Central memory CD8-positive, alpha-beta T cell (primary cell): ENCODE measurements at regions not wholly inside any gene's neighbourhood (a gene's known extent, or its start where the extent isn't known, plus 50 kb on each side); places are given as distances from the start of the nearest gene placed in this dataset.
"Not testable (repeated sequence)": the region's sequence is repeated elsewhere in the genome, so short reads cannot be mapped to it uniquely, and the experiment has no call there.

Source experiments
- ATAC-seq: fragments of 150-1000 bp; cut with Tn5 transposase; replicated peaks from 2 replicates; pipeline ENCODE4 v1.10.0; 2022; ENCODE audit warnings: mild to moderate bottlenecking, moderate FRiP score, moderate number of reproducible peaks; ENCODE audit not compliant: poor library complexity, severe bottlenecking; ENCODE audit errors: extremely low read depth
- DNase-seq, 2 donors: peaks; one replicate each; pipeline ENCODE4 v3.0.0; 2021; ENCODE audit warnings: low spot score in 2 of 2
- H3K27ac Mint-ChIP-seq: one replicate; pipeline ENCODE4 v1.8.0; 2022; ENCODE audit warnings: low read depth, mild to moderate bottlenecking, moderate library complexity, mixed read lengths
- H3K27me3 Mint-ChIP-seq: one replicate; pipeline ENCODE4 v1.8.0; 2022; ENCODE audit warnings: mixed read lengths
- H3K36me3 Mint-ChIP-seq: one replicate; pipeline ENCODE4 v1.8.0; 2022; ENCODE audit warnings: mild to moderate bottlenecking, moderate library complexity, mixed read lengths; ENCODE audit not compliant: insufficient read depth
- H3K4me1 Mint-ChIP-seq: one replicate; pipeline ENCODE4 v1.8.0; 2022; ENCODE audit warnings: mixed read lengths
- H3K4me3 Mint-ChIP-seq: one replicate; pipeline ENCODE4 v1.8.0; 2022; ENCODE audit warnings: mild to moderate bottlenecking, moderate library complexity, mixed read lengths
- H3K9me3 Mint-ChIP-seq: one replicate; pipeline ENCODE4 v1.8.0; 2022; ENCODE audit warnings: mixed read lengths

DNA sequence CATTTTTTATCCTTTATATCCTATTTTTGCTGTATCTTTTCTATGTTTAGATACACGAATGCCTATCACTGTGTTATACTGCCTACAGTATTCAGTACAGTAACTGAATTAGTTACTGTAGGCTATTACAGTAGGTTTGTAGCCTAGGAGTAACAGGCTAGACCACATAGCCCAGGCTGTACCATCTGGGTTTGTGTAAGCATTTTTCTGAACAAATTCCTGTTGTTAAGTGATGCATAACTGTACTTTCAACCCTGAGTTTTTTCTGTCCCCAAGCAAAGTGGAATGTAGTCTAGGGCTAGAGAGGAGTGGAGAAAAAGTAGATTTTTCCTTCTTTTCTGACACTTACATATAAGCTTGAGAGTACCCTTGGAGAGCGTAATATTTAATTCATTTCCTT is 282.1 kb downstream of the HS3ST3B1 start:
- H3K36me3 Mint-ChIP-seq, result no peaks in the 10 kb centered on the region
- no peaks in the 10 kb centered on the region for H3K4me1 Mint-ChIP-seq
- H3K27me3 Mint-ChIP-seq, result peaks cover 45% of the 10 kb centered on the region
- H3K9me3 Mint-ChIP-seq, result no peaks in the 10 kb centered on the region
- no peak overlapping the region for H3K27ac Mint-ChIP-seq
- ATAC-seq (no peak), DNase-seq (no peak)
- no peak overlapping the region for H3K4me3 Mint-ChIP-seq

DNA sequence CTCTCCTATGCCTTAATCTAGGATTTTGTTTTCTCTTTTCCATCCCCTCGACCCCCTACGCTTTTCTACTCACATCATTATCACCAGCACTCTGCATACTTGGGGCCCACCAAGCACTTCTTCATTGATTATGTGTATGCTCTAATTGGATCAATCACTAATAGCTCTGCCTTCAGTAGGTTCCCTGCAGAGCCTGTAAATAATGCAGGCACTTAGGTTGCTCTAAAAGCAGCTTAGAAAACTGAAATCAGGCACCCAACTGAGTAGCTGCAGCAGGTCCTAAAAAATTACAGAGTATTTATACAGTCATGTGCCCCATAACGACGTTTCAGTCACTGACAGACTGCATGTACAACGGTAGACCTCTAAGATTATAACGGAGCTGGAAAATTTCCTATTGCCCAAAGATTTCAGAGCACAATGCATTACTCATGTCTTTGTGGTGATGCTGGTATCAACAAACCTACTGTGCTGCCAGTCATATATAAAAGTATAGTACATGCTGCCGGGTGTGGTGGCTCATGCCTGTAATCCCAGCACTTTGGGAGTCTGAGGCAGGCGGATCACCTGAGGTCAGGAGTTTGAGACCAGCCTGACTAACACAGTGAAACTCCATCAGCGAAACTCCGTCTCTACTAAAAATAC is 280.4 kb downstream of the HS3ST3B1 start:
- Mint-ChIP-seq H3K36me3 (no peaks in the 10 kb centered on the region), H3K9me3 (no peaks in the 10 kb centered on the region), H3K27me3 (peaks cover 53% of the 10 kb centered on the region), H3K4me1 (no peaks in the 10 kb centered on the region), H3K27ac (no peak overlapping the region), H3K4me3 (no peak overlapping the region)
- ATAC-seq, result no peak
- DNase-seq, result no peak

DNA sequence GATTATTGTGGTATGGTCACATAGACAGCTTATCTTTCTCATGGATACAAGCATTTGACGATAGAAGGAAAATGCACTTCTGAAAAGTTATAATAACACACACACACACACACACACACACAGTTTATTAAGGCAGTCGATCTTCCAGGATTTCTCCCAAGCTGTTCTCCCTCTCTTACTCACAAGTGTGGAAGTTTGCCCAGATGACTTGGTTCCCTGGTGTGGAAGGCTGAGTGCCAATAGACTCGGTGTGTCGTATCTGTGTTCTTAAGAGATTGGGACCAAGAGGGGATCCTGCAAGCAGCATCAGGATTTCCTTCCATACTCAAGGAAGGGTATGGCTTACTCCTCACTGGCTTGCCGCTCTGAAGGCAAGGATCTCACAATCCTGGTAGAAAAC is 279.6 kb downstream of the HS3ST3B1 start:
- peaks cover 54% of the 10 kb centered on the region for H3K27me3 Mint-ChIP-seq
- H3K36me3 Mint-ChIP-seq, result no peaks in the 10 kb centered on the region
- H3K4me1 Mint-ChIP-seq, result no peaks in the 10 kb centered on the region
- no peaks in the 10 kb centered on the region for H3K9me3 Mint-ChIP-seq
- no peak overlapping the region for H3K4me3 Mint-ChIP-seq
- no peak for DNase-seq
- no peak for ATAC-seq
- H3K27ac Mint-ChIP-seq, result no peak overlapping the region

DNA sequence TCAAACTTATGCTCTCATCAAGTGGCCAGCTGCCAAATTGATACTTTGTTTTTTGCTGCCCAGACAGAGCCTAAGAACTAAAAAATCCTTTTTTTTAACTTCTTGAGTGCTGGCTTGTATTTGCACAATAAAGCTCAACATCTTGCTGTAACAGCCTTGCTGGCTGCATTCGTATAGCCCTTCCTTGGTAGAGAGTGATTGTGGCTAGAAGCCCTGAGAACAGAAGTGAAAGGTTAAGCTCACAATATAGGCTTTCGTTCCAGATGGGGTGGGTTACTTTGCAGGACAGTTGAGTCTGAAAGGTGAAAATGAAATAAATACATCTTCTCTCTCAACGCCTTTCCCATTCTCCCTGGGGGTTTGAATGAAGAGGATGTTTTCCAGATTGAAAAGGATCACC is 278.8 kb downstream of the HS3ST3B1 start:
- no peak for ATAC-seq
- peaks cover 54% of the 10 kb centered on the region for H3K27me3 Mint-ChIP-seq

DNA sequence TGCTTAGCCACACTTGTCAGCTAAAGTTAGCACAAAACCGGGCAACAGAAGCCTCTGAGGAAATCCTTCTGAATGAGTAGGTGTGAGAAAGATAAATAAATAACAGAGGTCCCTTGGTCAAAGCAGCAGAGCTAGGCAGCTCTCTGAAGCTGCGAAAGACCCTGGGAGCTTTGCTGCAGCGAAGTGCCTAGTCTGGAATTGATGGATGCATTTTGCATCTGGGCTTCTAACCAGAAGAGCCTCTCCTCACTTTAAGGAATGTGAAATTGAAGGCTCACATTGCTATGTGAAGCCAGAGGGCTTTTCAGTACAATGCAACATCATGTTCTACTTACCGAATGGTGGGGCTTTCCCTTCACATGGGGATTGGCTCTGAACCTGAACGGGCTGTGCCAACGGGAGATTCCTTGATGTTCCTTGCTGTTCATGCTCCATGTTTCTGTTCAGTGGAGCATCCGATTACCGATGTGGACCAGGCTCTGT is 274.6 kb downstream of the HS3ST3B1 start:
- Mint-ChIP-seq H3K36me3 (no peaks in the 10 kb centered on the region), H3K4me1 (no peaks in the 10 kb centered on the region), H3K27ac (no peak overlapping the region), H3K4me3 (no peak overlapping the region), H3K27me3 (peaks cover 40% of the 10 kb centered on the region), H3K9me3 (no peaks in the 10 kb centered on the region)
- DNase-seq (no peak), ATAC-seq (no peak)

More for the DNA sequence above, 278.8 kb downstream of the HS3ST3B1 start:
- Mint-ChIP-seq H3K36me3 (no peaks in the 10 kb centered on the region), H3K4me3 (no peak overlapping the region), H3K9me3 (no peaks in the 10 kb centered on the region), H3K27ac (no peak overlapping the region), H3K4me1 (no peaks in the 10 kb centered on the region)
- DNase-seq, result no peak

DNA sequence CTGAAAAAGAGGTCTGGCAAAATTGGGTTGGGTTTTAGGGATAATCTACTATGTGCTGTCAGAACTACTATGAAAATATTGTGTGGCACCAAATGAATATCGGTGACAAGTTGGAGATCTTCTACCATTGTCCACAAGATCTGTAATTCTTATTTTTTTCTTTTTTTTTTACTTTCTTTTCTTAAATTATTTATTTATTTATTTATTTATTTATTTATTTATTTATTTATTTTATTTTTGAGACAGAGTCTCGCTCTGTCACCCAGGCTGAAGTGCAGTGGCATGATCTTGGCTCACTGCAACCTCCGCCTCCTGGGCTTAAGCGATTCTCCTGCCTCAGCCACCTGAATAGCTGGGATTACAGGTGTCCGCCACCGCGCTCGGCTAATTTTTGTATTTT is 259.4 kb downstream of the HS3ST3B1 start:
- H3K4me3 Mint-ChIP-seq, H3K36me3 Mint-ChIP-seq, H3K4me1 Mint-ChIP-seq, H3K9me3 Mint-ChIP-seq, H3K27ac Mint-ChIP-seq, ATAC-seq, DNase-seq: not testable (repeated sequence)
- H3K27me3 Mint-ChIP-seq, result peaks cover 45% of the 10 kb centered on the region

DNA sequence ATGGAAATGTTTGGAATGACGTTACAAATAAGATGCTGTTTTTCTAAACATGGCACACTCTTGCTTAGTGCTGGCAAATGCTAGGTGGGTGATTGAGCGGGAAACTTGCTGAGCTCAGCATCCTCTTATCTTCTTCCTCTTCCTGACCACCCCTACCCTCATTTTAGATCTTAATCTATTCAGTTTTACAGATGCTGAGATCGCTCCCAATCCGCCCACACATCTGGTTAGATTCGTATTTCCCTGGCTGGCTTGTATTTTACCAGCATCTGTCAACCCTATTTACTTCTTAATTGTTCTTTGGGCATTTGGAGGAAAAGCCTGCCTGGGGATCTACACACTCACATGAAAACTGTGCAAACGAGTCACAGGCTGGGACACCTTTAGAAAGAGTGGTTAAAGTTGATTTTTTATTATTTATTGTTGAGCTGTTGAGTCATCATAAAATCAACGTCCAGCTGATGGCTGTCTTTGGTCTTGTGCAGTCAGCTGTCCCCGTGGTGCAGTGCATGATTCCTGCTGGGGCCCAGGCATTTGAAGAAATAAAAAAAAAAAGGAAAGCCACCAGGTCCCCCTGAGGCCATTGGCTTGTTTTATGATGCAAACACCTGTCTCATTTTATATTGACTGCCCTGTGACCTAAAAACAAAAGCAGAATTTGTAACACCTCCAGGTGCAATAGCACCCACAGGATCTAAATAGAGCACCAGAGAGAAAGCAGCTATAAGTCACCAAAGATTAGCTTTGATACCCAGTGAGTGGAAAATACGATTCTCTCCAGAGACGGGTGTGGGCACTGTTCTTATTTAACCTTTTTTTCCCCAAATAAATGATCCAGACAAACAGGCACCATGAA is 258.6 kb downstream of the HS3ST3B1 start:
- H3K27ac Mint-ChIP-seq, result no peak overlapping the region
- H3K4me3 Mint-ChIP-seq, result no peak overlapping the region
- peaks cover 2% of the 10 kb centered on the region for H3K36me3 Mint-ChIP-seq
- H3K27me3 Mint-ChIP-seq, result peaks cover 45% of the 10 kb centered on the region
- no peaks in the 10 kb centered on the region for H3K4me1 Mint-ChIP-seq
- ATAC-seq (no peak), DNase-seq (no peak)
- H3K9me3 Mint-ChIP-seq, result no peaks in the 10 kb centered on the region

DNA sequence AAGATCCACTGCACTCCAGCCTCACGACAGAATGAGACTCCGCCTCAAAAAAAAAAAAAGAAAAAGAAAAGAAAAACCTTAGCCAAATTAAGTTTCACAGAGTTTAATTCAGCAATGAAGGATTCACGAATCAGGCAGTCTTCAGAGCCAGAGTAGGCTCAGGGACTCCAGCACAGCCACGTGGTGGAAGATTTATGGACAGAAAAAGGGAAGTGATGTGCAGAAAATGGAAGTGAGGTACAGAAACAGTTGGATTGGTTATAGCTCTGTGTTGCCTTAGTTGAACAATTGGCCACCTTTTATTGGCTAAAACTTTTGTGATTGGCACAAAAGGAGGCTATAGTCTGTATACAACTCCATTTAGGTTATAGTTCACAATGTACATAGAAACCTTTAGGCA is 256.6 kb downstream of the HS3ST3B1 start:
- Mint-ChIP-seq H3K36me3 (peaks cover 2% of the 10 kb centered on the region), H3K4me3 (no peak overlapping the region), H3K9me3 (no peaks in the 10 kb centered on the region), H3K27ac (no peak overlapping the region), H3K4me1 (no peaks in the 10 kb centered on the region), H3K27me3 (peaks cover 36% of the 10 kb centered on the region)
- no peak for DNase-seq
- ATAC-seq, result no peak

DNA sequence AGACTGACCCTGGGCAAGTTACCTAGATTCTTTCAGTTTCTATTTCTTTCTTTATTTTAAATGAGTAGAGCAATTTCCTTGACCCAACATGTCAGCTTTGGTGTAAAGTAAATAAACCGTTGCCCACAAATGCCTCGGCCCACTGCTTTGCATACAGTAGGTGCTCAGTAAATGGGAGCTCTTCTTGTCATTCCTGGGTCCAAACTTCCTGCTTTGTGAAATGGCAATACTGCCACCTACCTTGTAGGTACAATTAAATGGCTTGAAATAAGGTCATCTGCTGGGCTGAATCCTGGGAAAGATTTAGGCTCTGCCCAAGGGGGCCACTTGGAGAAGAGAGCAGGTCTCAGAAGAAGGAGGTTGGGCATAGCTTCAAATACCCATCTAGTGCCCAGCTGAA is 253.0 kb downstream of the HS3ST3B1 start:
- Mint-ChIP-seq H3K27ac (no peak overlapping the region), H3K36me3 (no peaks in the 10 kb centered on the region), H3K4me1 (no peaks in the 10 kb centered on the region), H3K4me3 (no peak overlapping the region), H3K9me3 (no peaks in the 10 kb centered on the region), H3K27me3 (peaks cover 30% of the 10 kb centered on the region)
- ATAC-seq, result no peak
- DNase-seq, result no peak

DNA sequence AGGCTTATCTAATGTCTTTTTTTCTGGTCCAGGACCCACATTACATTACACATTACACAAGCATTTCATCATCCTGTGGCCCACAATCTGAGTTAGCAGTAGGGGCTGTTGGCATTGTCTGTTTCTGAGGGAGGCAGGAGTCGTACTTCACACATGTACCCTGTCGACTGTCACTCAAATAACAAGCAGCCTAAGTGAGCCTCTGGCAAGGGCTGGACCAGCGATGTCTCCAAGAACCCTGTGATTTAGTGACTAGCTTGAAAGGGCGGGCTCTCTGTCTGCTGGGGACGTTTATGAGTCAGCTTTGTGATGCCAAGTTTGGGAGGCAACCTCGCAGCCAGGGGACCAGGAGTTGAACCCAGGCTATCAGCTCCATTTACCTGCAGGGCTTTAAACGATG is 251.4 kb downstream of the HS3ST3B1 start:
- Mint-ChIP-seq H3K9me3 (no peaks in the 10 kb centered on the region), H3K4me1 (no peaks in the 10 kb centered on the region), H3K4me3 (no peak overlapping the region), H3K27me3 (peaks cover 33% of the 10 kb centered on the region), H3K36me3 (no peaks in the 10 kb centered on the region), H3K27ac (no peak overlapping the region)
- DNase-seq (no peak), ATAC-seq (no peak)

DNA sequence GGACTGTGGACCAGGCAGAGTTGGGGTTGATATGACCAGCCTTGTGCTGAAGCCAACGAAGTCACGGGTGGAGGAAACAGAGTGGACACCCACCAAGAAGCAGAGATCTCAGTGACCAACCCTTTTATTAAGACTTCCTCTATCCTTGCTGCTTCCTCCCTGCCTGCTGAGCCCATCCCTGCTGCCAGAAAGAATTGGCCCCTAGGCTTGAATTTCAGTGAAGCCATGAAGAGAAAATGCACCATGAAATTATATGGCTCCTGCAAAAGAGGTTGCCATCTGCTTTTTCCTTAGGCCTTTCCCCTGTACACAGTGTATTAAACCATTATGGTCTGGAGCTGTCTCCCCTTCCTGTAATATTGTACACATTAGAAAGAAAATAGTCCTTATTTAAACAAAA is 246.7 kb downstream of the HS3ST3B1 start:
- no peak for ATAC-seq
- Mint-ChIP-seq H3K27me3 (peaks cover 67% of the 10 kb centered on the region), H3K4me3 (no peak overlapping the region), H3K27ac (no peak overlapping the region), H3K9me3 (no peaks in the 10 kb centered on the region), H3K4me1 (no peaks in the 10 kb centered on the region), H3K36me3 (no peaks in the 10 kb centered on the region)
- no peak for DNase-seq

DNA sequence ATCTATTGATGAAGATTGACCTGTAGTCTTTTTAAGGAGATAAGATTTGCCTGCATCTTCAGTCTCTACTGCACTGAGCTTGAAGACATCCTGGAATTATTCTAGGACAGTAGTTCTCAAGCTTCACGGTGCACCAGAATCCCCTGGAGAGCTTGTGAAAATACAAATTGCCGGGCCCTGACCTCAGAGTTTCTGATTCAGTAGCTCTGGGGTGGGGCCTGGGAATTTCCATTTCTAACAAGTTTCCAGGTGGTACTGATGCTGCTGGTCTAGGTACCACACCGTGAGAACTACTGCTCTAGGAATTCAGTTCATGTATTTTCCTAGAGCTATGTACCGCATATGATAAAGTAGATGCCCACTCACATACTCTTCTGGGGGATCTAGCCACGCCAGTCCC is 246.1 kb downstream of the HS3ST3B1 start:
- Mint-ChIP-seq H3K4me1 (no peaks in the 10 kb centered on the region), H3K27me3 (peaks cover 72% of the 10 kb centered on the region), H3K9me3 (no peaks in the 10 kb centered on the region), H3K27ac (no peak overlapping the region), H3K4me3 (no peak overlapping the region), H3K36me3 (no peaks in the 10 kb centered on the region)
- DNase-seq (no peak), ATAC-seq (no peak)
